ENCODE measurements at regions not wholly inside any gene's neighbourhood (a gene's known extent, or its start where the extent isn't known, plus 50 kb on each side); places are given as distances from the start of the nearest gene placed in this dataset.

GRCh38 chr7:109939207-109939606, 1151.7 kb upstream of the LRRN3 start:
- ATAC-seq (no peak), DNase-seq (no peak)
- Histone ChIP-seq H3K36me3 (ENCODE audit: low read depth, low read length) (no peaks in the 10 kb centered on the region), H3K27ac (ENCODE audit: low read length) (no peak overlapping the region), H2AFZ (ENCODE audit: low read length) (no peak overlapping the region), H3F3A (ENCODE audit: low read length, unreplicated experiment) (no peaks in the 10 kb centered on the region), H3K4me3 (ENCODE audit: low read length) (no peak overlapping the region), H3K9ac (ENCODE audit: low read length) (no peak overlapping the region), H3K9me2 (replicated peaks; ENCODE audit: low read length) (no peaks in the 10 kb centered on the region), H3K4me2 (ENCODE audit: low read length) (no peak overlapping the region), H3K27me3 (ENCODE audit: low read length) (no peaks in the 10 kb centered on the region), H3K9me3 (ENCODE audit: low read length) (no peaks in the 10 kb centered on the region), H4K20me1 (ENCODE audit: low read length) (no peaks in the 10 kb centered on the region), H3K4me1 (ENCODE audit: insufficient read depth, low read length) (no peaks in the 10 kb centered on the region), H3K79me2 (ENCODE audit: low read length) (no peaks in the 10 kb centered on the region)
- no TSS peak for BruUV-seq (replicated peaks)
- CTCF ChIA-PET: no interaction called here
- TF ChIP-seq, protein P1, sequence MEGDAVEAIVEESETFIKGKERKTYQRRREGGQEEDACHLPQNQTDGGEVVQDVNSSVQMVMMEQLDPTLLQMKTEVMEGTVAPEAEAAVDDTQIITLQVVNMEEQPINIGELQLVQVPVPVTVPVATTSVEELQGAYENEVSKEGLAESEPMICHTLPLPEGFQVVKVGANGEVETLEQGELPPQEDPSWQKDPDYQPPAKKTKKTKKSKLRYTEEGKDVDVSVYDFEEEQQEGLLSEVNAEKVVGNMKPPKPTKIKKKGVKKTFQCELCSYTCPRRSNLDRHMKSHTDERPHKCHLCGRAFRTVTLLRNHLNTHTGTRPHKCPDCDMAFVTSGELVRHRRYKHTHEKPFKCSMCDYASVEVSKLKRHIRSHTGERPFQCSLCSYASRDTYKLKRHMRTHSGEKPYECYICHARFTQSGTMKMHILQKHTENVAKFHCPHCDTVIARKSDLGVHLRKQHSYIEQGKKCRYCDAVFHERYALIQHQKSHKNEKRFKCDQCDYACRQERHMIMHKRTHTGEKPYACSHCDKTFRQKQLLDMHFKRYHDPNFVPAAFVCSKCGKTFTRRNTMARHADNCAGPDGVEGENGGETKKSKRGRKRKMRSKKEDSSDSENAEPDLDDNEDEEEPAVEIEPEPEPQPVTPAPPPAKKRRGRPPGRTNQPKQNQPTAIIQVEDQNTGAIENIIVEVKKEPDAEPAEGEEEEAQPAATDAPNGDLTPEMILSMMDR (conservative IDR thresholded peaks at IDR 0.05; ENCODE audit: low read depth, low read length): no peak
- TF ChIP-seq EZH2phosphoT487 (IDR thresholded peaks at IDR 0.05; ENCODE audit: borderline replicate concordance, low read length) (no peak), EZH2 (IDR thresholded peaks at IDR 0.05; ENCODE audit: low read length, unreplicated experiment) (no peak)
- POLR2A ChIA-PET (ENCODE audit: unreplicated experiment): no interaction called here
- intact Hi-C loops (cut with micrococcal nuclease): no loop called here

DNA sequence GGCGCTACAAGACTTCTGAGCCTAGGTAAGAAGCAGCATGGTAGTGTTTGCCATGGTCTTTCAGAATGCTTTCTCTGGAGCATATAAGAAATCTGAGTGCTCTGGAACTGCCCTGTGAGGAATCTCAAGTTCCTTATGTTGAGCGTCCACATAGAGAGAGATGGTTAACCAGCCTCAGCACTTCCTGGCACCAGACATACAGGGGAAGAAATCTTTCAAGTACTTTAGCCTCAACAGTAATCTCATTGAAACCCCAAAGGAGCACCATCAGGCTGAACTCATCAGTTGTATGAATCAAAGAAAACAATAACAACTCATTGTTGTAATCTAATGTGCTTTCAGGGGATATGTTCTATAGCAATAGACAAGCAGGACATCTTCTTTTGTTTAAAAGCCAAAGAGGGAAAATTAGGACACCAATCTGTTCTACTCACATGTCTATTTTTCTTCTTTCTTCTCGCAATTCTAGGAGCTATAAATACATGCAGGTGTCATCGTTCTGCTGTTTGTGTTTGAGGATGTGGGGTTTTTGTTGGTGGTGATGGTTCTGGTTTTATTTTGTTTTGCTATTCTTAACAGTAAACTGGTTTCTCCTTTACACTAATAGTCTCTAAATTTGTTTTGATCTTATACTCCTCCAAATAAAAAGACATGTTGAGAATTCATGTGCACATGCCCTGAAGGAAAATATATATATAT, 1145.0 kb upstream of the LRRN3 start:
- H3K4me2 ChIP-seq (ENCODE audit: low read length): no peak overlapping the region
- H3K36me3 ChIP-seq (ENCODE audit: low read depth, low read length): no peaks in the 10 kb centered on the region
- no peaks in the 10 kb centered on the region for H3K9me3 ChIP-seq (ENCODE audit: low read length)
- ChIA-PET CTCF (no interaction called here), POLR2A (ENCODE audit: unreplicated experiment) (no interaction called here)
- no peak for ATAC-seq
- no peaks in the 10 kb centered on the region for H3K9me2 ChIP-seq (replicated peaks; ENCODE audit: low read length)
- no peak overlapping the region for H3K27ac ChIP-seq (ENCODE audit: low read length)
- no peaks in the 10 kb centered on the region for H3K27me3 ChIP-seq (ENCODE audit: low read length)
- no peaks in the 10 kb centered on the region for H3K79me2 ChIP-seq (ENCODE audit: low read length)
- no peak overlapping the region for H3K4me3 ChIP-seq (ENCODE audit: low read length)
- H3F3A ChIP-seq (ENCODE audit: low read length, unreplicated experiment): no peaks in the 10 kb centered on the region
- H3K4me1 ChIP-seq (ENCODE audit: insufficient read depth, low read length): no peaks in the 10 kb centered on the region
- TF ChIP-seq, protein P1 (conservative IDR thresholded peaks at IDR 0.05; ENCODE audit: low read depth, low read length): no peak
- TF ChIP-seq EZH2phosphoT487 (IDR thresholded peaks at IDR 0.05; ENCODE audit: borderline replicate concordance, low read length) (no peak), EZH2 (IDR thresholded peaks at IDR 0.05; ENCODE audit: low read length, unreplicated experiment) (no peak)
- no peaks in the 10 kb centered on the region for H4K20me1 ChIP-seq (ENCODE audit: low read length)
- intact Hi-C loops (cut with micrococcal nuclease): no loop called here
- H3K9ac ChIP-seq (ENCODE audit: low read length): no peak overlapping the region
- no TSS peak for BruUV-seq (replicated peaks)
- H2AFZ ChIP-seq (ENCODE audit: low read length): no peak overlapping the region
- DNase-seq: no peak

DNA sequence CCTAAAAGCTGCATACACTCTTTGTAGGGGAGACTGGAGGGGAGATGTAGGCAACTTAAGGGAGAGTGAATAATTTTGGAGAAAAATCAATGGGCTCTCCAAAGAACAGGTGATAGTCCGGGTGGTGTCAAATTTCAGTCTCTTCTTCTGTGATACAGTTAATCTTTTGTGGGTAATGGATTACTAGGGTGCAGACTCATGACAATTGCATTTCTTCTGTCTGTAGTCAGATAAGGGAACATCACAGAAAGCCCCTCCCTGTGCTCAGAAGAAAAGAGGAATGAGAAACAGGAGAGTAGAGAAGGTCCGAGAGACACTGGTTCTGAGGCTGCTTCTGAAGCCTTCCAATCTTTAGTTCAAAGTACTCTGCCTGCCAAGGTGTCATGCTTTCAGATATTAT, 1140.7 kb upstream of the LRRN3 start:
- POLR2A ChIA-PET (ENCODE audit: unreplicated experiment): no interaction called here
- Histone ChIP-seq H3K27me3 (ENCODE audit: low read length) (no peaks in the 10 kb centered on the region), H2AFZ (ENCODE audit: low read length) (no peak overlapping the region), H4K20me1 (ENCODE audit: low read length) (no peaks in the 10 kb centered on the region), H3K4me3 (ENCODE audit: low read length) (no peak overlapping the region), H3K9ac (ENCODE audit: low read length) (no peak overlapping the region), H3K9me3 (ENCODE audit: low read length) (no peaks in the 10 kb centered on the region), H3K4me1 (ENCODE audit: insufficient read depth, low read length) (no peaks in the 10 kb centered on the region), H3K9me2 (replicated peaks; ENCODE audit: low read length) (no peaks in the 10 kb centered on the region), H3K4me2 (ENCODE audit: low read length) (no peak overlapping the region), H3F3A (ENCODE audit: low read length, unreplicated experiment) (no peaks in the 10 kb centered on the region), H3K79me2 (ENCODE audit: low read length) (no peaks in the 10 kb centered on the region), H3K27ac (ENCODE audit: low read length) (no peak overlapping the region), H3K36me3 (ENCODE audit: low read depth, low read length) (no peaks in the 10 kb centered on the region)
- no peak for DNase-seq
- TF ChIP-seq EZH2 (IDR thresholded peaks at IDR 0.05; ENCODE audit: low read length, unreplicated experiment) (no peak), EZH2phosphoT487 (IDR thresholded peaks at IDR 0.05; ENCODE audit: borderline replicate concordance, low read length) (no peak)
- TF ChIP-seq, protein P1 (conservative IDR thresholded peaks at IDR 0.05; ENCODE audit: low read depth, low read length): no peak
- no peak for ATAC-seq
- CTCF ChIA-PET: no interaction called here
- intact Hi-C loops (cut with micrococcal nuclease): no loop called here
- BruUV-seq (replicated peaks): no TSS peak

Measured in PC-3 (cell line).